SJSA1 (cell line): ENCODE measurements at regions not wholly inside any gene's neighbourhood (a gene's known extent, or its start where the extent isn't known, plus 50 kb on each side); places are given as distances from the start of the nearest gene placed in this dataset.
"Not testable (repeated sequence)": the region's sequence is repeated elsewhere in the genome, so short reads cannot be mapped to it uniquely, and the experiment has no call there.

Experiments
- DNase-seq, 2 experiments: peaks; one replicate each; pipeline ENCODE4 v3.0.0-alpha.2; 2015 to 2020; ENCODE audit warnings: low spot score in 2 of 2, low read depth in 1 of 2
- H3K27ac ChIP-seq: fragments of 250-450 bp; sonication (Bioruptor Pico); 2 replicates; pipeline ENCODE4 v1.5.1; 2020; ENCODE audit warnings: mild to moderate bottlenecking, moderate library complexity
- H3K27me3 ChIP-seq: fragments of 250-450 bp; sonication (Bioruptor Pico); replicated peaks from 2 replicates; pipeline ENCODE4 v1.5.1; 2020; ENCODE audit warnings: mild to moderate bottlenecking, moderate library complexity
- H3K36me3 ChIP-seq: fragments of 250-450 bp; sonication (Bioruptor Pico); 2 replicates; pipeline ENCODE4 v1.5.1; 2020; ENCODE audit warnings: mild to moderate bottlenecking
- H3K4me1 ChIP-seq: fragments of 250-450 bp; sonication (Bioruptor Pico); replicated peaks from 2 replicates; pipeline ENCODE4 v1.6.1; 2021; ENCODE audit warnings: mild to moderate bottlenecking
- H3K4me3 ChIP-seq: fragments of 250-450 bp; sonication (Bioruptor Pico); 2 replicates; pipeline ENCODE4 v1.5.1; 2020; ENCODE audit warnings: mild to moderate bottlenecking
- H3K9me3 ChIP-seq: fragments of 250-450 bp; sonication (Bioruptor Pico); replicated peaks from 2 replicates; pipeline ENCODE4 v1.5.1; 2020; ENCODE audit warnings: mild to moderate bottlenecking

DNA sequence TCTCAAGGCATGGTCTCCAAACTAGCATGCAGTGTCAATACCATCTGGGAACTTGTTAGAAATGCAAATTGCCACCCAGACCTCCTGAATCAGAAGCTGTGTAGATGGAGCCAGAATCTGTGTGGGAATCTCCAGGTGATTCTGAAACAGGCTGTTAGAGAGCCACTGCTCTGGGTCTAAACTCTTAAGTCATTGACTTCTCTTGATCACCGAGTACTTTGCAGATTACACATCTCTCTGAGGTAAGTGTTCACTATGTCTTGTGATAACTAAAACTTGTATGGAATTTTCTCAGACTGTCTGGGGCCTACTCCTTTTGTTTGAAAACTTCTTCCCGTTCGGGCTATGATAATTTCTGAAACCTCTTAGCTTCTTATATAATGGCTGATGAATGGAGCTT is 315.6 kb downstream of the EDEM1 start:
- Histone ChIP-seq H3K9me3 (no peaks in the 10 kb centered on the region), H3K4me3 (no peak overlapping the region), H3K4me1 (no peaks in the 10 kb centered on the region), H3K27me3 (no peaks in the 10 kb centered on the region), H3K27ac (no peak overlapping the region), H3K36me3 (no peaks in the 10 kb centered on the region)
- DNase-seq: no peak

DNA sequence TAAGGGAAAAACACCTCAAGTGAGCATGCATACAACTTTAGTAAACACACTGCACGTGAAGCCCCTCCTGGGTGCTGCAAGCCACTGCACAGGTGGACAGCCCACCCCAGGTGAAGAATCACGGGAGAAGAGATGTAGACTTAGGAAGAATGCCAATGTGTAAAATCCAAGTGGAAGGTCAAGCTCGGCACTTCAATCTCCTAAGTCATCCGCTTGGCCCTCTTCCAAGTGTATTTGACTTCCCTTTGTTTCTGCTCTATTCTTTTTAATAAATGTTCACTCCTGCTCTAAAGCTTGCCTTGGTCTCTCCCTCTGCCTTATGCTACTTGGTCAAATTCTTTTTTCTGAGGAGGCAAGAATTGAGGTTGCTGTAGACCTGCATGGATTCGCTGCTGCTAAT is 316.6 kb downstream of the EDEM1 start:
- Histone ChIP-seq H3K4me1 (no peaks in the 10 kb centered on the region), H3K27ac (no peak overlapping the region), H3K9me3 (no peaks in the 10 kb centered on the region), H3K36me3 (no peaks in the 10 kb centered on the region), H3K27me3 (no peaks in the 10 kb centered on the region), H3K4me3 (no peak overlapping the region)
- DNase-seq: no peak

DNA sequence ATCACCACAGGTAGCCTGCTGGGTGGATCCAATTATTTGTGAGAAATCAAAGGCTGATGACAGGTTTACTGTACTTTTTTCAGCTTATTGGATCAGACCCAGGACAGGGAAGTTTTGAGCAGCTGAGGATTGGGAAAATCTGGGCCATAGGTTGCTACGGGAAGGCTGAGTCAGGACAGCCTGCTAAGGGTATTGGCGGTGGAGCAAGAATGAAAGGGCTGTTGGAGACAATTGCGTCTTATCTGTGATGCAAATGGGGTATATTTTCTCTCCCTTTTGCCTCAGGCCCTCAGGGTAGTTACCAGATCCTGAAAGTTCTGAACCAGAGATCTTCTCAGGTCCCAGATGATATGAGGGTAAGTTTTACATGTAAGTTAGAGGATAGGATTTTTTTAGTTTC is 317.7 kb downstream of the EDEM1 start:
- no peak for DNase-seq
- Histone ChIP-seq H3K27ac (no peak overlapping the region), H3K36me3 (no peaks in the 10 kb centered on the region), H3K4me3 (no peak overlapping the region), H3K27me3 (no peaks in the 10 kb centered on the region), H3K4me1 (no peaks in the 10 kb centered on the region), H3K9me3 (no peaks in the 10 kb centered on the region)

DNA sequence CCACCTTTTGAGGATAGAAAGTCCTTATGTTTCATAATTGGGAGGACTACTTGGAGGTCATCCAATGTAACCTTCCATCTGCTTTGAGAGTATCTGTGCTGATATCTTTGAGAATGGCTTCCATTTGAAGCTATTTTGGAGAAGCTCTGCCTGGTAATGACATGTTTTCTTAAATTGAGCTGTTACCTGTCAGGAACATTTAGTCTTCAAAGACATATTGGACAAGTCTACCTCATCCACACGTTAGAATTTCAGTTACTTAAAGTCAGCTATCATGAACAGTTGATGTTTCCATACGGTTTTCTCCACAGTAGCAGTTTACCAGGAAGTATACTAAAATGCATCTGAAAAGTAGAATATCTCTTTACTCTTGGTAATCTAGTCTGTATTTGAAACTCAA is 318.5 kb downstream of the EDEM1 start:
- Histone ChIP-seq H3K27me3 (no peaks in the 10 kb centered on the region), H3K36me3 (no peaks in the 10 kb centered on the region), H3K27ac (no peak overlapping the region), H3K9me3 (no peaks in the 10 kb centered on the region), H3K4me1 (no peaks in the 10 kb centered on the region), H3K4me3 (no peak overlapping the region)
- no peak for DNase-seq

DNA sequence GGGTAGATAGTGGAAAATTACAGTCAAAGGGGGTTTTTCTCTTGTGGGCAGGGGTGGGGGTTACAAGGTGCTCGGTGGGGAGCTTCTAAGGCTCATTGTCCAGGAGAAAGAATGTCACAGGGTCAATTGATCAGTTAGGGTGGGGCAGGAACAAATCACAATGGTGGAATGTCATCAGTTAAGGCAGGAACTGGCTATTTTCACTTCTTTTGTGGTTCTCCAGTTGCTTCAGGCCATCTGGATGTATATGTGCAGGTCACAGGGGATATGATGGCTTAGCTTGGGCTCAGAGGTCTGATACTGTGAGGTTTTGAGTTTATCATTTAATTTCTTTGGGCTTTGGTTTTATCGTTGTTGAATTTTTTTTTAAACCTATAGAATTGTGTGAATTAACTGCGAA is 321.4 kb downstream of the EDEM1 start:
- H3K4me3 ChIP-seq, H3K36me3 ChIP-seq, H3K4me1 ChIP-seq, H3K27me3 ChIP-seq, H3K27ac ChIP-seq, DNase-seq, H3K9me3 ChIP-seq: not testable (repeated sequence)

DNA sequence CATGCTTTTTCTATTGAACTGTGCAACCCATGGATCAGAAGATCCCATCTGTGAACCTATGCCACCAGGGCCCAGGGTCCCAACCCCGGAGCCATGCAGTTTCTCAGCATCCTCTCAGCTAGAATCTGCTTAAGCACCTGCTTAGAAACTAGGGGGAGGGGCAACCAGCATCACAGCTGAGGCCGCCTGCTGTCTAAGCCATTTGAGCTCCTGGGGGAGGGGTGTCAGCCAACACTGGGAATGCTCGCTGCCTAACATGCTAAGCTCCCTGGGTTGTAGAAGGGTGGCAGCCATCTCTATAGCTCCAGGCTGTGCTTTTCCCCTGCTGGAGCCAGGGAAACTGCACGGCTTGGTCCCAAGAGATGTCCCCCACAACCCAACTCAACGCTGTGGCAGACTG is 322.8 kb downstream of the EDEM1 start:
- no peak for DNase-seq
- no peaks in the 10 kb centered on the region for H3K27me3 ChIP-seq
- H3K27ac ChIP-seq: no peak overlapping the region

DNA sequence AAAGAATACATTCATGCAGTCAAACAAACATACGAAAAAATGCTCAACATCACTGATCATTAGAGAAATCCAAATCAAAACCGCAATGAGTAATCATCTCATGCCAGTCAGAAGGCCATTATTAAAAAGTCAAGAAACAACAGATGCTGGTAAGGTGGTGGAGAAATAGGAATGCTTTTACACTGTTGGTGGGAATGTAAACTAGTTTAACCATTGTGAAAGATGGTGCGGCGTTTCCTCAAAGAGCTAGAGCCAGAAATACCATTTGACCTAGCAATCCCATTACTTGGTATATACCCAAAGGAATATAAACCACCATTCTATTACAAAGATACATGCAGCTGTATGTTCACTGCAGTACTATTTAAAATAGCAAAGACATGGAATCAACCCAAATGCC is 330.4 kb downstream of the EDEM1 start:
- Histone ChIP-seq H3K4me3 (no peak overlapping the region), H3K4me1 (no peaks in the 10 kb centered on the region), H3K9me3 (no peaks in the 10 kb centered on the region), H3K27ac (no peak overlapping the region), H3K36me3 (no peaks in the 10 kb centered on the region), H3K27me3 (no peaks in the 10 kb centered on the region)
- no peak for DNase-seq

More for the DNA sequence above, 322.8 kb downstream of the EDEM1 start:
- Histone ChIP-seq H3K9me3 (no peaks in the 10 kb centered on the region), H3K4me3 (no peak overlapping the region), H3K4me1 (no peaks in the 10 kb centered on the region), H3K36me3 (no peaks in the 10 kb centered on the region)

DNA sequence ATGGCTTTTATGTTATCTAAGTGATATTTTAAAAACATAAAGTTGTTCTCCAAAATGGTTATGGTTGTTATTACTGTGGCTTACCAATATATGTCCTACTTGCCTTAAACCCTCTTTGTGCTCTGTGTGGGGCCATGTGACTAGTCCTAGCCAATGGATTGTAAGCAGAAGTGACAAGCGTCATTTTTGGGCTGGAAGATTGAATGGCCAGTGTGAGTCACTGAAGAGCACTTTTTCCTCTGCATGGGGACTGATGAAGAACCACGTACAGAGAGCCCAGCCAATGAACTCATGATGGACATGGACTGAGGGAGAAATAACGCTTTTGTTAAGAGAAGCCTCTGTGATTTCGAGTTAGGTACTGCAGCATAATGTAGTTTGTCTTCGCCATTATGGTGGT is 332.7 kb downstream of the EDEM1 start:
- no peak overlapping the region for H3K27ac ChIP-seq
- no peaks in the 10 kb centered on the region for H3K9me3 ChIP-seq
- DNase-seq: no peak
- no peaks in the 10 kb centered on the region for H3K27me3 ChIP-seq
- H3K36me3 ChIP-seq: no peaks in the 10 kb centered on the region
- no peak overlapping the region for H3K4me3 ChIP-seq
- H3K4me1 ChIP-seq: no peaks in the 10 kb centered on the region

DNA sequence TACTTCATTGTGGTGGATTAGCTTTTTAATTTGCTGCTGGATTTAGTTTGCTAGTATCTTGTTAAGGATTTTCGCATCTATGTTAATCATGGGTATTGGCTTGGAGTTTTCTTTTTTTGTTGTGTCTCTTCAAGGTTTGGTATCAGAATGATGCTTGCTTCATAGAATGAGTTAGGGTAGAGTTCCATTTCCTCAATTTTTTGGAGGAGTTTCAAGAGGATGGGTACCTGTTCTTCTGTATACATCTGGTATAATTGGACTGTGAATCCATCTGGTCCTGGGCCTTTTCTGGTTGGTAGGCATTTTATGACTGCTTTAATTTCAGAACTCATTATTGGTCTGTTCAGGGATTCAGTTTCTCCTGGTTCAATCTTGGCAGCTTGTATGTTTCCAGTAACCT is 335.6 kb downstream of the EDEM1 start:
- Histone ChIP-seq H3K36me3 (no peaks in the 10 kb centered on the region), H3K9me3 (no peaks in the 10 kb centered on the region), H3K27me3 (no peaks in the 10 kb centered on the region), H3K4me1 (no peaks in the 10 kb centered on the region), H3K27ac (no peak overlapping the region), H3K4me3 (no peak overlapping the region)
- DNase-seq: no peak

DNA sequence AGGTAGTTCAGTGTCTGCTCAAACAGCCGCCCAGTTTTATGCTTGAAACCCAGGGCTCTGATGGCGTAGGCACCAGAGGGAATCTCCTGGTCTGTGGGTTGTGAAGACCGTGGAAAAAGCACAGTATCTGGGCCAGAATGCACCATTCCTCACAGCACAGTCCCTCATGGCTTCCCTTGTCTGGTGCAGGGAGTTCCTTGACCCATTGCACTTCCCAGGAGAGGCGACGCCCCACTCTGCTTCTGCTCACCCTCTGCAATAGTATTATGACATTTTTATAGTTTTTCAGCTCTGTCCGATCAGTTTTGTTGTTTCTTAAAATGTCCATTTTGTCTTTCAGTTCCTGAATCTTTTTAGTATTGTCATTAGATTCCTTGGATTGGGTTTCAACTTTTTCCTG is 343.5 kb downstream of the EDEM1 start:
- H3K4me3 ChIP-seq: no peak overlapping the region
- H3K36me3 ChIP-seq: no peaks in the 10 kb centered on the region
- no peaks in the 10 kb centered on the region for H3K9me3 ChIP-seq
- H3K27me3 ChIP-seq: no peaks in the 10 kb centered on the region
- H3K27ac ChIP-seq: no peak overlapping the region
- no peaks in the 10 kb centered on the region for H3K4me1 ChIP-seq
- DNase-seq: no peak

DNA sequence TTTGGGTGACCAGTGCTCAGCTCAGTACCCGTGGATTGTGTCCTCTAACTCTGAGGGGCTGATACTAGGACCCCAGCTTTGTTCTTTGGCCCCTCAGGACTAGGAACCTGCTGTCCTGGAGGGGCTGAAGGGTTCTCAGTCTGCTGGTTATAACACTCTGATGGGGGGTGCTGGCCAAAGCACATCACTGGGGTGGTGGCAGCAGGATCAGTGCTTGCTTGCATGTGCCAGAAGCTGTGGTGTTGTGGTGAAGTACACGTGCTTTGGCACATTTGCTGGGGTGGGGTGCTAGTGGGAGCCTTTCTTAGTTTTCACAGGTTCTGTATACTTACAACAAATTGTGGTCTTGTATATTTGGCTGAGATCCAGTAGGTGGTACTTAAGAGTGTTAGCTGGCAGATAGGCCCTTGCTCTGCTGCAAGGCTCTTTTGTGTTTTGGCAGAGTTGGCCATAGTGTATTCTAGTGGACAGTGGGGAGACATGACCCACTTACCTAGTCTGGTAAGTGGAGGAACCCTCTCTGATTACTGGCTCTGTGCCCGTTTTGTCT is 344.3 kb downstream of the EDEM1 start:
- H3K4me3 ChIP-seq: no peak overlapping the region
- DNase-seq: no peak
- H3K9me3 ChIP-seq: no peaks in the 10 kb centered on the region

DNA sequence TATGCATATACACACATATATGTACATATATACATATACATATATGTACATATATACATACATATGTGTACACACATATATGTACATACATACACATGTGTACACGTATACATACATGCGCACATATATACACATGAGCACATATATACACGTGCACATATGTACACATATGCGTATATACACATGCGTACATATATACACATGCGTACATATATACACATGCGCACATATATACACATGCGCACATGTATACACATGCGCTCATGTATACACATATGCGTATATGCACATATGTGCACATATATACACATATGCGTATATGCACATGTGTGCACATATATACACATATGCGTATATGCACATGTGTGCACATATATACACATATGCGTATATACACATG is 353.0 kb downstream of the EDEM1 start:
- Histone ChIP-seq H3K4me3 (no peak overlapping the region), H3K9me3 (no peaks in the 10 kb centered on the region), H3K27ac (no peak overlapping the region), H3K4me1 (no peaks in the 10 kb centered on the region), H3K27me3 (no peaks in the 10 kb centered on the region), H3K36me3 (no peaks in the 10 kb centered on the region)
- DNase-seq: no peak

More for the DNA sequence above, 344.3 kb downstream of the EDEM1 start:
- H3K4me1 ChIP-seq: no peaks in the 10 kb centered on the region
- no peak overlapping the region for H3K27ac ChIP-seq
- H3K27me3 ChIP-seq: no peaks in the 10 kb centered on the region
- no peaks in the 10 kb centered on the region for H3K36me3 ChIP-seq

DNA sequence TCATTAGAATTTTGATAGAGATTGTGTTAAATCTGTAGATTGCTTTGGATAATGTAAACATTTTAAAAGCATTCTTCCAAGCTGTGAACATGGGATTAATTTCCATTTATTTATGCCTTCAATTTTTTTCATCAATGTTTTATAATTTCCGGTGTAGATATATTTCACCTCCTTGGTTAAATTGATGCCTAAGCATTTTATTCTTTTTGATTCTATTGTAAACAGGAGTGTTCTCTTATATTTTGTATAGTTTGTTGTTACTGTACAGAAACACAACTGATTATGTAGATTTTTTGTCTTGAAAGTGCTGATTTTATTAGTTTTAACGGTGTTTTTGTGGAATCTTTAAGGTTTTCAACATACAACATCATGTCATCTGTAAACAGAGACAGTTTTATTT is 355.0 kb downstream of the EDEM1 start:
- Histone ChIP-seq H3K4me3 (no peak overlapping the region), H3K4me1 (no peaks in the 10 kb centered on the region), H3K27ac (no peak overlapping the region), H3K27me3 (no peaks in the 10 kb centered on the region), H3K36me3 (no peaks in the 10 kb centered on the region), H3K9me3 (no peaks in the 10 kb centered on the region; the same call in 1 of the 2 replicates)
- no peak for DNase-seq

DNA sequence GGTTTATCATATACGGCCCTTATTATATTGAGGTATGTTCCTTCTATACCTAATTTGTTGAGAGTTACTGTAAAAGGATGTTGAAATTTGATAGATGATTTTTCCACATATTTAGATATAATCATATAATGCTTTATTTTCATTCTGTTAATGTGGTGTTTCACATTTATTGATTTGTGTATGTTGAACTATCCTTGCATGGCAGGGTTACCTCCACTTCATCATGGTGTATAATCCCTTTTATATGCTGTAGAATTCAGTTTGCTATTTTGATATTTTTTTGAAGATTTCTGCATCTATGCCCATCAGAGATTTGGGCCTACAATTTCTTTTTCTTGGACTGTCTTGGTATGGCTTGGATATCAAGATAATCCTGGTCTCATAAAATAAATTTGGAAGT is 355.5 kb downstream of the EDEM1 start:
- no peak overlapping the region for H3K27ac ChIP-seq

DNA sequence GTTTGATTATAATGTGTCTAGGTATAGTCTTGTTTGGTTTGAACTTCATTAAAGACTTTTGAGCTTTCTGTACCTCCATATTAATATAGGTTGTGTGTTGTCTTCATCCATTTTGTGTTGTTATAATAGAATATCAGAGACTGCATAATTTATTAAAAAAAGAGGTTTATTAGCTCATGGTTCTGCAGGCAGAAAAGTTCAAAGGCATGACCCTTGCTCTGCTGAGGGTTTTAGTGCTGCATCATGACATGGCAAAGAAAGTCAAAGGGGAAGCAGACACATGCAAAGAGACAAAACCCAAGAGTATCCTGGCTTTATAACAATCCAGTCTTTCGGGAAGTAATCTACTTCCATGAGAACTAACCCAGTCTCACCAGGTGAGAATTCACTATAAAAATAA is 358.2 kb downstream of the EDEM1 start:
- no peaks in the 10 kb centered on the region for H3K36me3 ChIP-seq
- no peaks in the 10 kb centered on the region for H3K27me3 ChIP-seq
- H3K27ac ChIP-seq: no peak overlapping the region
- no peaks in the 10 kb centered on the region; the same call in 1 of the 2 replicates for H3K9me3 ChIP-seq
- H3K4me3 ChIP-seq: no peak overlapping the region
- H3K4me1 ChIP-seq: no peaks in the 10 kb centered on the region
- DNase-seq: no peak

More for the DNA sequence above, 355.5 kb downstream of the EDEM1 start:
- no peak for DNase-seq
- no peak overlapping the region for H3K4me3 ChIP-seq
- H3K9me3 ChIP-seq: no peaks in the 10 kb centered on the region; the same call in 1 of the 2 replicates
- H3K36me3 ChIP-seq: no peaks in the 10 kb centered on the region
- no peaks in the 10 kb centered on the region for H3K4me1 ChIP-seq
- no peaks in the 10 kb centered on the region for H3K27me3 ChIP-seq
